ENCODE measurements at regions not wholly inside any gene's neighbourhood (a gene's known extent, or its start where the extent isn't known, plus 50 kb on each side); places are given as distances from the start of the nearest gene placed in this dataset.

DNA sequence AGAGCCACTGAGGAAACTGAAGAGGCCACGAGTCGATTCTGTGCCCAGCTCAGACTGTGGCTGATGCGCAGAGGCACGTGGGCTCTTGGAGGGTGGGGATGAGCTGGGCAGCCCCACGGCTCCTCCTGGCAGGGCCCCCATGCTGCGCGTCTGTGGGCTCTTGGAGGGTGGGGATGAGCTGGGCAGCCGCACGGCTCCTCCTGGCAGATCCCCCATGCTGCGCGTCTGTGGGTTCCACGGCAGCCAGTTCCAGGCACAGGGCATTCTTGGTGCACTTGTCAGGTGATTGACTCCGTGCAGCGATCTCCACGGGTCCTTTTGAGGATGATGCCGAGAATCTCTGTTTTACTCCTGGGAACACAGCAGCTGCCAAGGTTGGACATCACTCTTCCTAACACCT lies 138.1 kb upstream of the ZNF236 start:
- TF ChIP-seq EZH2 (IDR thresholded peaks at IDR 0.05; ENCODE audit: borderline replicate concordance, low read depth, low read length, severe bottlenecking) (no peak), POLR2A (IDR thresholded peaks at IDR 0.05; ENCODE audit: low read depth, low read length) (no peak), MYC (IDR thresholded peaks at IDR 0.05; ENCODE audit: low read depth, low read length) (no peak), JUN (IDR thresholded peaks at IDR 0.05; ENCODE audit: borderline replicate concordance, insufficient read depth, insufficient read length, low read depth) (no peak), POLR2AphosphoS5 (IDR thresholded peaks at IDR 0.05; ENCODE audit: insufficient read depth, low read depth, low read length) (no peak), GATA2 (IDR thresholded peaks at IDR 0.05; ENCODE audit: insufficient read depth, insufficient read length, low read depth, low read length) (no peak)
- TF ChIP-seq, protein P1, sequence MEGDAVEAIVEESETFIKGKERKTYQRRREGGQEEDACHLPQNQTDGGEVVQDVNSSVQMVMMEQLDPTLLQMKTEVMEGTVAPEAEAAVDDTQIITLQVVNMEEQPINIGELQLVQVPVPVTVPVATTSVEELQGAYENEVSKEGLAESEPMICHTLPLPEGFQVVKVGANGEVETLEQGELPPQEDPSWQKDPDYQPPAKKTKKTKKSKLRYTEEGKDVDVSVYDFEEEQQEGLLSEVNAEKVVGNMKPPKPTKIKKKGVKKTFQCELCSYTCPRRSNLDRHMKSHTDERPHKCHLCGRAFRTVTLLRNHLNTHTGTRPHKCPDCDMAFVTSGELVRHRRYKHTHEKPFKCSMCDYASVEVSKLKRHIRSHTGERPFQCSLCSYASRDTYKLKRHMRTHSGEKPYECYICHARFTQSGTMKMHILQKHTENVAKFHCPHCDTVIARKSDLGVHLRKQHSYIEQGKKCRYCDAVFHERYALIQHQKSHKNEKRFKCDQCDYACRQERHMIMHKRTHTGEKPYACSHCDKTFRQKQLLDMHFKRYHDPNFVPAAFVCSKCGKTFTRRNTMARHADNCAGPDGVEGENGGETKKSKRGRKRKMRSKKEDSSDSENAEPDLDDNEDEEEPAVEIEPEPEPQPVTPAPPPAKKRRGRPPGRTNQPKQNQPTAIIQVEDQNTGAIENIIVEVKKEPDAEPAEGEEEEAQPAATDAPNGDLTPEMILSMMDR (IDR thresholded peaks at IDR 0.05; ENCODE audit: extremely low read depth in 1 of 2, insufficient read depth in 1 of 2, low read depth in 1 of 2, low read length in 2 of 2) = no peak
- TF ChIP-seq, protein P2, sequence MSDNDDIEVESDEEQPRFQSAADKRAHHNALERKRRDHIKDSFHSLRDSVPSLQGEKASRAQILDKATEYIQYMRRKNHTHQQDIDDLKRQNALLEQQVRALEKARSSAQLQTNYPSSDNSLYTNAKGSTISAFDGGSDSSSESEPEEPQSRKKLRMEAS (IDR thresholded peaks at IDR 0.05; ENCODE audit: insufficient read depth, insufficient read length) = no peak
